ENCODE measurements at regions not wholly inside any gene's neighbourhood (a gene's known extent, or its start where the extent isn't known, plus 50 kb on each side); places are given as distances from the start of the nearest gene placed in this dataset.
A peak's percentile ranks its signal among the peaks of the same experiment; 100 is the strongest.

DNA sequence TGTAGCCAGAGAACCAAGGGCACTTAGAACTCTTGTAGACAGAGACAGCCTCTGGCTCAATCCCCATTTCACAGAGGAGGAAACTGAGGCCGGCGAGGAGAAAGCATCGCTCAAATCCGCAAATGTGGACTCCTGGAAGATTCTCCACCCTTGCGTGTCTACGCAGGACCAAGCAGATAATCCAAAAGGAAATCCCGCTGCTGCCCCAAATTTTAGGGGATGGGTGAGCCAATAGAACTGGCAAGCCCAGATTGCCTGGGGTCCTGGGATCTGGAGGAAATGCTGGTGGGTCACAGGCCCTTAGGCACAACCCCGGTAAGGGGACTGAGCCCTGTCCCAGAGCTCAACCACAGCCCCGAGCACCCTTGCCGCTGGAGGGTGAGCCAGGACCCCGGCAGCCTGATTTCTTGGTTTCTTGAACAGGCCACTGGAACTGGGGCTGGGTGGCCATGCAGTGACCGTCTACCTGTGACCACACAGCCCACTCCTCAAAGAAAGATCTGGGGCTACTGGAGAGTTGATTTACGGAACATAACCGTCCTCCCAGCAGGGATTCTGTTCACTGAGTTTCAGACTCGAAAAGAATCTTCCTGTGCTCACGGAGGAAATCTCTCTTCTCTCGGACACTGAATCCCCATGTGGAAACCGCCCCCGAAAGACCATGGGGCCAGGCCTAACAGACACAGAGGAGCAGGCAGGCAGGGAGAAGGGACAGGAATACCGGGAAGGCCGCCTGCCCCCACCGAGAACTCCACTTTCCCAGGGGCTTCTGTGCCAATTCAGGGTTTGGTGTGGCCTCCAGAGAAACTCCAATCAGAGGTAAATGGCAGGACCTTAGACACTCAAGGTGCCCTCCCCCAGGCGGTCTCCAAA lies 238.4 kb downstream of the NPHP4 start:
- Histone ChIP-seq H3K27ac (ENCODE audit: low read depth, low read length) (no peak overlapping the region), H3K9me3 (ENCODE audit: low read depth, low read length) (no peaks in the 10 kb centered on the region), H3K4me2 (ENCODE audit: insufficient read depth, low read length) (no peak overlapping the region), H3K36me3 (ENCODE audit: insufficient read depth, low read length) (no peaks in the 10 kb centered on the region), H3K79me2 (ENCODE audit: insufficient read depth, low read length) (no peaks in the 10 kb centered on the region), H2AFZ (ENCODE audit: low read length) (no peak overlapping the region), H3K4me1 (ENCODE audit: insufficient read depth, low read length) (no peaks in the 10 kb centered on the region), H3K27me3 (ENCODE audit: insufficient read depth, low read length) (no peaks in the 10 kb centered on the region), H4K20me1 (ENCODE audit: insufficient read depth, low read length) (no peaks in the 10 kb centered on the region), H3K4me3 (ENCODE audit: insufficient read depth, low read length) (no peak overlapping the region)
- TF ChIP-seq, protein P1, sequence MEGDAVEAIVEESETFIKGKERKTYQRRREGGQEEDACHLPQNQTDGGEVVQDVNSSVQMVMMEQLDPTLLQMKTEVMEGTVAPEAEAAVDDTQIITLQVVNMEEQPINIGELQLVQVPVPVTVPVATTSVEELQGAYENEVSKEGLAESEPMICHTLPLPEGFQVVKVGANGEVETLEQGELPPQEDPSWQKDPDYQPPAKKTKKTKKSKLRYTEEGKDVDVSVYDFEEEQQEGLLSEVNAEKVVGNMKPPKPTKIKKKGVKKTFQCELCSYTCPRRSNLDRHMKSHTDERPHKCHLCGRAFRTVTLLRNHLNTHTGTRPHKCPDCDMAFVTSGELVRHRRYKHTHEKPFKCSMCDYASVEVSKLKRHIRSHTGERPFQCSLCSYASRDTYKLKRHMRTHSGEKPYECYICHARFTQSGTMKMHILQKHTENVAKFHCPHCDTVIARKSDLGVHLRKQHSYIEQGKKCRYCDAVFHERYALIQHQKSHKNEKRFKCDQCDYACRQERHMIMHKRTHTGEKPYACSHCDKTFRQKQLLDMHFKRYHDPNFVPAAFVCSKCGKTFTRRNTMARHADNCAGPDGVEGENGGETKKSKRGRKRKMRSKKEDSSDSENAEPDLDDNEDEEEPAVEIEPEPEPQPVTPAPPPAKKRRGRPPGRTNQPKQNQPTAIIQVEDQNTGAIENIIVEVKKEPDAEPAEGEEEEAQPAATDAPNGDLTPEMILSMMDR (IDR thresholded peaks at IDR 0.05; ENCODE audit: extremely low read depth, low read depth, low read length) = no peak
- peak; percentile 53 for DNase-seq (ENCODE audit: insufficient read length, low spot score, missing footprints)

DNA sequence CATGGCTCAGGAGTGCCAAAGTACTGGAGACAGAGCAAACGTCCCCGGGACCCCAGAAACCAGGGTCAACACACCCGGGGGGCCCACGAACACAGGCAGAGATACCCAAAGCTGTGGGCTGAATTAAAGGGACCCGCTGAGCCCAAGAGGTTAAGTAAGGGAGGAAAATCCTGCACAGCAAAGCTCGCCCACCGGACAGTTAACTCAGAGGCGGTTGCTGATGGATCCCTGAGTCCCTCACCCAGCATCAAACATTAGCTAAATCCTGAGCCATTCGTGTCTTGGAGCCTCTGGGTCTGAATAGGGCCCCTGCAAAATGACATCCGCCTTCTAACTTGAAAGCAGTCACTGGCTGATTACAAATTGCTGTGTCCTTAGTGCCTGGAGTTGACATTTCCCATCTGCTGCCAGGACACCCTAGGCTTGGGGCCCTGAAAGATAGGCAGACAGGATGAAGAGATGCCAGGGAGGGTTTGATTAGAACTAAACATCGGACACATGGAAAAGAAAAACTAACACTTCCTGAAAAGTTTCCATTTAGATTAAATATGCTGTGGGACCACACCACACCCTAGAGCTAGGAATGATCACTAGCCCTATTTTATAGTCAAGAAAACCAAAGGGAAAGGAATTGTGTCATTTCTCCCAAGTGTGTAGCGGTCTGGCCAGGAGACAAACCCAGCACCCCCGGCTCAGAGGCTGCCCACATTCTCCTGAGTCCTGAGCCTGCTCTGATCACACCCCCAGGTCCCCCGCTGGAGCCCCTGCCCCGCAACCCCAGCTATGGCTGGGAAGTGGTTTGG lies 239.3 kb downstream of the NPHP4 start:
- DNase-seq (ENCODE audit: insufficient read length, low spot score, missing footprints) = peak; percentile 22
- no peaks in the 10 kb centered on the region for H3K36me3 ChIP-seq (ENCODE audit: insufficient read depth, low read length)
- no peaks in the 10 kb centered on the region for H3K27me3 ChIP-seq (ENCODE audit: insufficient read depth, low read length)
- no peaks in the 10 kb centered on the region for H4K20me1 ChIP-seq (ENCODE audit: insufficient read depth, low read length)
- H3K79me2 ChIP-seq (ENCODE audit: insufficient read depth, low read length) = no peaks in the 10 kb centered on the region
- no peak overlapping the region for H3K4me2 ChIP-seq (ENCODE audit: insufficient read depth, low read length)
- no peak overlapping the region for H3K4me3 ChIP-seq (ENCODE audit: insufficient read depth, low read length)
- H3K9me3 ChIP-seq (ENCODE audit: low read depth, low read length) = no peaks in the 10 kb centered on the region
- no peak overlapping the region for H2AFZ ChIP-seq (ENCODE audit: low read length)
- H3K27ac ChIP-seq (ENCODE audit: low read depth, low read length) = no peak overlapping the region
- no peaks in the 10 kb centered on the region for H3K4me1 ChIP-seq (ENCODE audit: insufficient read depth, low read length)
- TF ChIP-seq, protein P1 (IDR thresholded peaks at IDR 0.05; ENCODE audit: extremely low read depth, low read depth, low read length) = no peak

DNA sequence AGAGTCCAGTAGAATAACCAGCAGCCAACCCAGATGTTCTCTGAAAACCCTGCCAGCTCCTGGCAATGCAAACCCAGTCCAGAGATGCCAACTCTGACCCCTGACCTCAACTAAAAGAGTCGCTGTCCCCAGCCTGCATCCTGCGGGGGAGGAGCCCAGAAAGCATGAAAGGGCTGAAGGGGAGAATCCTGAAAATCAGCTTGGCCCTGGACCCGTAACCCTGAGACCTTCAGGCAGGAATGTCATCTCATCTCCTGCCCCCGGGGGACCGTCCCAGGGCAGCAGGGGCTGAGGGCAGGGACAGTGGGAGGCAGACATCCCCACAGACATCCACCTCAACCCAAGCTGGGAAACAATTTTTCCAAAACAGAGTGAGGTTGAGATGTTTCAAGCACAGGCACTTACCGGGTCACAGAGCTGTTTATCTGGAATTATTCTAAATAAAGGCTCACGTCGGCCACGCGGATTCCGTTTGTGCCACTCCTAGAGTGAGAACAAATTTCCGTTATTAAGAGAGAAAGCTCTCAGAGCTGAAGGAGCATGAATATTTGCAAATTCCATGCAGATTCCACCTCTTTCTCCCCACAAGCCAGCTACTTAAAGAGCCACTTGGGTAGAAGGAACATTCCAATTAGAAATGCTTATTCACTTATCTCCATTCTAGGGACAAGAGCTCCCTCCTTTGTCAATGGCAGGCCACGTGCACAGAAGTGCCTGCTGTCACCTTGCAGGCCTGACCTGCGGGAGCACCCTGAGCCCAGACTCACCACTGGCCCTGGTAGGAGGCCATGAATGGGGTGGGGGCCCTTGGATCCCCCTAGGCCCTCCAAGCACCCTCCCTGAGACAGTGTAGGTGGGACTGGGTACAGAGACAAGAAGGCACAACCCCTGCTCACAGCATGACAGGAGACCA lies 240.1 kb downstream of the NPHP4 start:
- no peaks in the 10 kb centered on the region for H3K4me1 ChIP-seq (ENCODE audit: insufficient read depth, low read length)
- H4K20me1 ChIP-seq (ENCODE audit: insufficient read depth, low read length) = no peaks in the 10 kb centered on the region
- peak; percentile 68 for DNase-seq (ENCODE audit: insufficient read length, low spot score, missing footprints)
- H3K27me3 ChIP-seq (ENCODE audit: insufficient read depth, low read length) = no peaks in the 10 kb centered on the region
- no peak overlapping the region for H3K4me2 ChIP-seq (ENCODE audit: insufficient read depth, low read length)
- H3K27ac ChIP-seq (ENCODE audit: low read depth, low read length) = no peak overlapping the region
- no peak overlapping the region for H2AFZ ChIP-seq (ENCODE audit: low read length)
- TF ChIP-seq, protein P1 (IDR thresholded peaks at IDR 0.05; ENCODE audit: extremely low read depth, low read depth, low read length) = no peak
- no peak overlapping the region for H3K4me3 ChIP-seq (ENCODE audit: insufficient read depth, low read length)
- H3K9me3 ChIP-seq (ENCODE audit: low read depth, low read length) = no peaks in the 10 kb centered on the region
- H3K36me3 ChIP-seq (ENCODE audit: insufficient read depth, low read length) = no peaks in the 10 kb centered on the region
- H3K79me2 ChIP-seq (ENCODE audit: insufficient read depth, low read length) = no peaks in the 10 kb centered on the region
